HS-27A (cell line): ENCODE measurements at regions not wholly inside any gene's neighbourhood (a gene's known extent, or its start where the extent isn't known, plus 50 kb on each side); places are given as distances from the start of the nearest gene placed in this dataset.
"Not testable (repeated sequence)": the region's sequence is repeated elsewhere in the genome, so short reads cannot be mapped to it uniquely, and the experiment has no call there.

ENCODE experiments used
- DNase-seq: peaks from one replicate; pipeline ENCODE4 v3.0.0-alpha.2; 2012; ENCODE audit warnings: low read depth, missing footprints

DNA sequence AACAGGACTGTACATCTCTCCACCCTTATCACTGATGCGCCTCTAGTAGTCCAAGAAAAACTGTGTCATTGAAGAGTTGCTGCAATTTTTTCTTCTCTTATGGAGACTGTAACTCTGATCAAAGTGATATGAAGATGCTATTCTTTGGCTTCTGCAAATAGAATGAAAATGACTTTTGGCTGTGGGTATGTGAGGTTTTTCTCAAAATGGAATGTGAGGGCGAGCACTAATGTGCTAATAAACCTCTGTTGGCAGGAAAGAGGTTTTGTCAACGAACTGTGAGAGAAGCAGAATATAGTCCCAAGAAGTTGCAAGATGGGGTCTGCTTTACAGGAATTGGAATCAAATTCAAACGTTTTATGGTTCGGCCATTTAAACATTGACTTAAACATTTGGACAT lies 252.0 kb upstream of the GAS1 start:
- no peak for DNase-seq

DNA sequence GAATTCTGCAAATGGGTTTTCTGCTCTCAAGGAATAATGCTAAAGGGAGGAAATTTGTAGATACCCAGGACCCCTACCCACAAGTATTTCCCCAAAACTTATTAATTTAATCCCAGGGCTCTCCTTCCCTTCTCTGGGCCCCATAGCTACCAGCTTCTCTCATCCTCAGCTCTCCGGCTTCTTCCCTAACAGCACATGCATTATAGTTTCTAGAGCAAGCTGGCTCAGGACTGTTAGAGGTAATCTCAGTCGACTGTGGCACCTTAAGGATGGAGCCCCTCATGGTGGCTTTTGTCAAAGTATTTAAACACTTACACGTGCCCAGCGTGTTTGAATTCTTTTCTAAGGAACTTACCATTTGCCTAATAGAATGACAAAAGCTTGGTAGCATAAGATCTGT lies 252.5 kb upstream of the GAS1 start:
- DNase-seq, result no peak

DNA sequence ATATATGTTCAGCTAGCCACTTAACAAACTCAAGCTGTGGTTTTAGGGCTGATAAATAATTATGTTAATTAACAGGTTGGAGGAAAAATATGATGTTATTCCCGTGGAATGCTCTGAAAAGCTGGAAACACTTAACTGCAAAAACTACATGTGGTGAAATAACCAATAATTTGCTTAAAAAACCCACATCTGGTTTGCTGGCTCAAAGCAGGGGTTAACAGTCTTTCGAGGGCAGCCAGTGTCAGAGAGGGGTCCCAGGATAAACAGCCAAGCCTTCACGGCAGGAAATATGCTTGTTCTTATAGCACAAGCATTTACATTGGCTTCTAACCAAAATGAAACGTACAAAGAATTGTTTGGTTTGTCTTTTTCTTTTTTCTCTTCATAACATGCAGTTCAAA lies 254.0 kb upstream of the GAS1 start:
- no peak for DNase-seq

DNA sequence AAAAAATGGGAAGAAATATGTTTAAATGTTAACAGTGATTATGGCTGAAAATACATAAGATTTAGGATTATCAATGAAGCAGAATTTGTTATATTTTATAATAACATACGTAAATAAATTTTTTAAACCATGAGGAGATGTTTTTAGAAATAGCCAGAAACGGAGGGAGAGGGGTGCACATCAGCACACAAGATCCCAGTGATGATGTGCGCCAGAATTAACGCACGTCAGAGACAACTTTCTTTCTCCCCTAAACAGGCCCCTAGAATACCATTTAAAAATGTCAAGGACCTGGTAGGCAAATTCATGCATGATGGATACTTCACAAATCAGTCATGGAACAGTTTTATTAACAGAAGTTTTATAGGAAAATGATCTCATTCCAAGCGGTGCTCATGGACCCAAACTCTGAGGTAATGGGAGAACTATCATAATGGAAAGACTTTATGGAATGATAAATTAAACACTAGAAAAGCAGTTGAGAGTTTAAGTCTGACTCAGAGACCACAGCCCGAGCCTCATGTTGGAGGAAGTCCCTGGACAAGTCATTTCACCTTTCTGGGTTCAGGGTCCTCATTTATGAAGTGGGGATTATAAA lies 258.9 kb upstream of the GAS1 start:
- DNase-seq, result peak; percentile 14

DNA sequence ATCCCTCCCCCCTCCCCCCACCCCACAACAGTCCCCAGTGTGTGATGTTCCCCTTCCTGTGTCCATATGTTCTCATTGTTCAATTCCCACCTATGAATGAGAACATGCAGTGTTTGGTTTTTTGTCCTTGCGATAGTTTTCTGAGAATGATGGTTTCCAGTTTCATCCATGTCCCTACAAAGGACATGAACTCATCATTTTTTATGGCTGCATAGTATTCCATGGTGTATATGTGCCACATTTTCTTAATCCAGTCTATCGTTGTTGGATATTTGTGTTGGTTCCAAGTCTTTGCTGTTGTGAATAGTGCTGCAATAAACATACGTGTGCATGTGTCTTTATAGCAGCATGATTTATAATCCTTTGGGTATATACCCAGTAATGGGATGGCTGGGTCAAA lies 263.4 kb upstream of the GAS1 start:
- DNase-seq, result not testable (repeated sequence)

DNA sequence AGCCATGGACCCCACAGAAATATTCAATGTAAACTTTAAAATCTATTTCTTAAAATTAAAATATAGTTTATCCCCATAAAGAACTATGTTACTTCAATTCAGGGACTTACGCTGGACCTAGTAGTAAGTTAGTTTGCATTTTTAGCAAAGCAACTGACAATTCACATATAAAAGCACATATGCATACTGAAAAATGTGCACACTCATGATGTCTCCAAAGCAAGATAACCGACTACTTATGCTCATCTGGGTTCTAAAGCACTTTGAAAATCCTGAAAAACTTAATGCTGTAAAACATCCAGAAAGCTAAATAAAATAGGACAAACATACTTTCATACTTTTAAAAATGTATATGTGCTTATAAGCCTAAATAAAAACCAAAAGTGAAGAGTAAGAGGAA lies 264.4 kb upstream of the GAS1 start:
- DNase-seq, result no peak

DNA sequence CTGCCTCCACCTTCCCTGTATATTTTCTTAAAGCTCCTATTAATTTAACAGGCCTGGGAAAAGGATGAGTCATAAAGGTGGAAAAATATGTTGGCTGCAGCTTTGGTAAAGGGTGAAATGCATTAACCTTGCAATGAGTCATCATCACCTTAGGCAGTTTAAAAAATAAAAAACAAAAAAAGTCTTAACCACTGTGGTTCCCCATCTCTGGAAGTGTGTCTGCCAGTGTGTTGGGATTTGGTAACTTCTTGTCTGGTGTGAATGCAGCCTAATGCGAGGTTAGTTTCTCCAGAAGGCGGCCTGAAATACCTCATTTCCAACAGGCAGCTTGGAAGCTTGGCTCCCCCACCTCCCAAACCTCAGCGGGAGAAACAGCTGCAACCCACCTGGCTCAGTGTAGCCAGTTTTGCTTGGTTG lies 265.3 kb upstream of the GAS1 start:
- no peak for DNase-seq

DNA sequence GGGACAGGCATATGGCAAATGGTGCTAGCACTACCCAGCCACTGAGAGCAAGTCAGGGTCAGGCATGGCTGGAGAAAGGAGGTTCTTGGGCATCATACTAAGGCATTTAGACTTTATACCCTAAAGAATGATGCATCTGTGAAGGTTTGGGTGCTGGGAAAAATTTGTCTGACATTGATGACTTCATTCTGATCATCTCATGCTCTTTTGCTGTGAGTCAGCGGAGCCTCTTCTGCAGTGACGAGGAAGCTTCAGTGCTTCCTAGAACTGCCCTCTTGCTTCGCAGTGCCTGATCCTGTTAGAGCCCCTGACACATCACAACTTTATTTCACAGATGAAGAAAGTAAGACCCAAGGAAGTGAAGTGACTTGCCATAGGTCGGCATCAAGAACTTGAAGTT lies 266.6 kb upstream of the GAS1 start:
- DNase-seq, result no peak

DNA sequence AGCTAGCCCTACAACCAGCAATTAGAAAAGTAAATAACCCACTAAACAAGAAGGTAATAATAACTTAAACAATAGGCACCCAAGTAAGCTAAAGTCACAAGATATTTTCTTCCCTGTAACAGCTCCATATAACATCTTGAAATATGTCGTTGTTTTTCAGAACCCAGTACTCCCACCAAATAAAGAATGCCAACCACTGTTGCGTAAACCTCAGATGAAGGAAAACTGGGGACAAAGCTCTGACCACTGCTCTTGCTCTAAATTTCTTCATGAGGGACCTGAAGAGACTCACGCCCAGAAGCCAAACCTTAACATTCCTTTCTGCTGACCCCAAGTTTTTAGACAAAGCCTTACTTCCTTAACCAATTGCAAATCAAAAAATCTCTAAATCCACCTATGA lies 267.7 kb upstream of the GAS1 start:
- no peak for DNase-seq

DNA sequence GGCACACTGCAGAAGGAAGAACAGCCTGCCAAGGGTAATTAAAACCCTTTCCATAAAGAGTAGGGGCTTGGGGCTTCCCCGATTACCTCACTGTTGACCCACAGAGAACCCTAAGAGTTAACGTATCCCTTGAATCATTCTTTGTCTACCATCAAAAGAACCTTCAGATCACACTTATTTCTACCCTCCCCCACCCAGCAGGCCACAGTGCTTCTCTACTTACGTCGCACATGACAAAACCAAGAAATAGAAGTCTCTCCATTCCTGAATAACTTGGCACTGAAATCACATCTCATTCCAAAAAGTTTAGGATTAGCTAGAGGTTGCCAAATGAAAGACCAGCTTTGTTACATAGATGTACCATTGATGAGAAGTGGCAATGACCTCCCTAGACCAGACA lies 268.7 kb upstream of the GAS1 start:
- DNase-seq, result no peak

DNA sequence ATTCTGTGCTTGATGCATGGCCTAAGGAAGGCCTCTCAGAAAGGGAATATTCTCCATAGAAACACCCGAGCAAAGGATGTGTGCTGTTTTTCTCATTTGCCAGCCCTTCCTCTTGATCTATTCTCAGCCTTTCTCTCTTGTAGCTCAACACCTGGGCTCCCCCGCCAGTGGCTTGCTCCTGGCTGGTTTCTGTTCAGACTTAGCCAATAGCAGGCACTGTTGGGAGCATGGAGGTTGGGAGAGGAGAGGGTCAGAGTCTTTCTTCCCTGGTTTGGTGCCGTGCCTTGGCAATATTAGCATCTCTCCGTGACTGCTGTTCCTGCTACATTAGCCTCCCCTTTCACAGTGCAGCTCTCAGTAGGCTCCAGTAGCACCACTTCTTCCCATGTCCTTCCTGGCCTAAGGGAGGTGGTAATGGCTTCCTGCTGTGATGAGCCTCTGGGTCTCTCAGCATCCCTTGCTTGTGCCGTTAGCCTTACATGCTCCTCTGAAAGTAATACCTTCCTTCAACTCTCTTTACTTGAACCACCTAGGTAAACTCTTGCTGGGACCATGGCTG lies 269.7 kb upstream of the GAS1 start:
- DNase-seq, result no peak

DNA sequence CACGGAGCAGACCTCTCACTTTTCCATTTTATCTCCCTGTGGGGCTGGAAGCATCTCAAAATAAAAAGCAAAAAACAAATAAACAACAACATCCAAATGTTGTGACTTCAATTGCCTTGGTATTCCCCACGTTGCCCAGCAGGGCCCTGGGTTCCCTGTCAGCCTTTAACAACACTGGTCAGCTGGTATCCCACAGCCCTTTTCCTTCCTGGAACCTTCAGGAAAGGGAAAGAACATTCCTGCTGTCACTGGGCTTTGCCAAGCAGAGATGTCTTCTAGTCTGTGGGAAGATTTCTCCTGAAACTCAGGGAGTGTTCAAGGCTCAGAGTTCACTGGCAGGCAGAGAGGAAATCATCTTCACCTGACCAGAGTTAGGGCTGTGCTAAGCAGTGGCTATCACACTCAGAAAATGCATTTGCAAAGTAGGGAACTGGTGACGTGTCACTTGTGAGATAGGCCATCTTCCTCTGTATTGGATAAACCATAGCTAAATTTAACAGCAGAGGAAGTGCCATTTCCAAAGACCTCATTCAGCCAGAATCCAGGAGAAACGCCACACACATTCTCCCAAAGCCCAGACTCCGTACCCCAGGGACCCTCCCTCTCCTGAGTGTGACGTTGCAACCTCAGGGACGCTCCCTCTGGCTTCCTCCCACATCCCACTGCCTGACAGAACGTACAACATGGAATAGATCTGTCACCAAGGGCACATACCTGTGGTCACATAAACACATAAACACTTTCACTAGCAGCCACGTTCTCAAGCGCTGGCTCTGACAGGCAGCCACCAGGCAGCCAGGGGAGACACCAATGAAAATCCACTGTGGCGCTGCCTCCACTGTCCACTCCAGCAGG lies 274.0 kb upstream of the DAPK1 start:
- no peak for DNase-seq

DNA sequence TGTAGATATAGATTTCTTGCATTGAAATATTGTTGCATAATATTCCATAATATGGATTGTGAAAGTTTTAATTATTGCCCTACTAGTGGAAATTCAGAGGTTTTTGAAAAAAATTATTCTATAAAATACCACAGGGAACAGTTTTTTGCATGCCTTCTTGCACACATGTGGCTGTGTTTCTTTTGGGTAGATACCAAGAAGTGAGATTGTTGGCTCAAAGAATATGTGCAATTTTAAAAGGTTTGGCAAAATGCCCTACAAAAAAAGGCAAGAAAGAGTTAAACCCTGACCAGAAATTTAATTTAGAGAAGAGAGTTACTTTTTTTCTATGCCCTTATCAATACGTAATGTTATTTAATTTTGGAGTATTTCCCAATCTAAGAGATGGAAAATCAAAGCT lies 270.8 kb upstream of the DAPK1 start:
- DNase-seq, result no peak

DNA sequence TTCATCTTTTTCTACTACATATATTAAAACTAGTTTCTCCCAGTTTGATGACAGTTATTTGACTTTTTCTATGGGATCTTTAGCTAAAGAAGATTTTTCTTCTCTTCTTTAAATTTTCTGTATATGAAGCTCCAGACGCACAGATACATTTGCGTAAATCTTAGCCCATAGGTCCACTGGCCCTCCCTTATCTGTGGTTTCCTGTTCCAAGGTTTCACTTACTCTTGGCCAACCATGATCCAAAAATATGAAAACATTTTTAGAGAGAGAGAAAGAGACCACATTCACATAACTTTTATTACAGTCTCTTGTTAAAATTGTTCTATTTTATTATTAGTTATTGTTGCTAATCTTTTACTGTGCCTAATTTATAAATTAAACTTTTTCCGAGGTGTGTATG lies 270.2 kb upstream of the DAPK1 start:
- DNase-seq, result no peak

DNA sequence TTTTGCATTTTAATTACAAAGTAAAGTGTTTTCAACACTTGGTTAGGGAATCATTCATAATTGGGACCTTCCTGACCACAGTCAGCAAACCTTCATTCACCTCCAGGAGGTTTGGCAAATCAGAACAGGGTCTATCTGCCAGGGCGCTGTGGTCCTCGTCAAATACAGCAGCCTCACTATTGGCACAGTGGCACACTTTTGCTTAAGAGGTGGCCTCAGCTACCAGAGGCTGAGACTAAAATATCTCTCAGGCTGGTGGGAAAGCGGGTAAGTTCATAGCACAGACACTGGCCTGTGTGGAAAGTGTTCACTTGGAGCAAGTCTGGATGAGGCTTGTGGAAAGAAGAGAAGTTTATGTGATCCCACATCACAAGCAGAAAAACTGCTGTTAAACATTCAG lies 268.6 kb upstream of the DAPK1 start:
- DNase-seq, result no peak

DNA sequence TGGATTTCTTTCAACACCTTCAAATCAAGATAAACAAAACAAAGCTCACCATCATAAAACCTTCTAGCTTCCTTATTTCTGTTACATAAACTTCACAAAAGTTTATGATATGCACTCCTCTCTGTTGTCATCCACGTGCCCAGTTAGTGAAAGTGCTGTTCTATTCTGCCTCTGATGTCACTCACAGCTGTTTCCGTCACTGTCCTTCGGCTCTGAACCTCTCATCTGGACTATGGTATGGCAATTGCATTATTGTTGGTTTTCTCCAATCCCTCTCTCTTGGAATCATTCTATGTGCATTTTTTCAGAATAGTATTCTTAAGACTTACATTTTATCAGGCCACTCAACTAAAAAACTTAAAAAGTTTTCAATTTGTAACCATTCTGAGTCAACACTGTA lies 264.2 kb upstream of the DAPK1 start:
- no peak for DNase-seq

DNA sequence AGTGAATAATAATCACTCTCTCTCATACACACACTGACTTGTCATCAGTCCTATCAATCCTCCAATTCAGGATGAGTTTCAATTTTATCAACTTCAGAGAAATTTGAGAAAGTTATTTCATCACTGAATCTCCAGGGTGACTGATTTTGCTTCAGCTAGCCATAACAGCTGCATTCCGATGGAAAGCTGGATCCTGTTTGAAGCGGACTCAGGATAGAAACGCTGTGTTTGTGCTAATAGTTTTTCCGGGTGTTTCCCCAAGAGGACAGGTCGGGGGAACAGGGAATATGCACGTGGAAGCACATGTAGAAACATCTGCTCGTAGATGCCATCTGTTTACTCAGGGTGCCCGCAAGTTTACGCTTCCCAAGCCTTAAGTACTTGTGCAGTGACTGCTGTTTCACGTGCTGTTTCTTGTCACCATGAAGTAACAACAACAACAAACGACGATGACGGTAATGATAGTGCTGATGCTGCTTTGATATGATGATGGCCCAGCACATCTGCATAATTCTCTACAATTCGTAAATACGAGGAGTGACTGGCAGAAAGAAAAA lies 263.7 kb upstream of the DAPK1 start:
- DNase-seq, result no peak

DNA sequence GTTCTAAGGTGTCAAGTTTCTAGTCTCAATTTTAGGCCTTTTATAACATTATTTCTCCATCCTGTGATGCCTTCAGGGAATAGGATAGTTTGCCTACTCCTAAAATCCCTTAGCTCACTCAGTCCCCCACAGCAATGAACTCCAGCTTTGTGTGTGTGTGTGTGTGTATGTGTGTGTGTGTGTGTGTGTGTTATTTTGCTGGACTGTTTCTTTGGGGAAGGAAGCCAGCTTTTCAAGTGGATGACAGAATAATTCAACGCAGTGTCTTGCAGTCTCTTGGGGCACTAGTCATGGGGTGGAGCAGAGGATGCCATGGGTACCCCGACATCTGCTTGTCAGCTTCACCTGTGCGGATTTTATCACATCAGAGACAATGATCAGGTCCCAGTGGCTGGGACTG lies 262.8 kb upstream of the DAPK1 start:
- no peak for DNase-seq

DNA sequence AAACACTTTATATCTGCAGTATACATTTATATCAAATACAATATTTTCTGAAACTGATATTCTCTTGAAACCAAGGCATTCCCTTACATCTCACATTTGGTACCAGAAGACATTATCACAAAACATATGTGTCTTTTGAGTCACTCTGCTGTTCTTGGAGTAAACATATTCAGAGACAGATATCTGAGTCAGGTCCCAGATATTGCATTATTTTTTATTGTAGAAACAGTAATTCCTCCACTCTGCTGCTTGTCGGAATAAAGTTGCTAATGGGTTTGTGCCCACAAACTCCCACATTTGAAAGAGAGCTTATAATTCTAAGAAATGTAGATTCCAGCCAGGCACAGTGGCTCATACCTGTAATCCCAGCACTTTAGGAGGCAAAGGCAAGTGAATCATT lies 261.1 kb upstream of the DAPK1 start:
- DNase-seq, result no peak

DNA sequence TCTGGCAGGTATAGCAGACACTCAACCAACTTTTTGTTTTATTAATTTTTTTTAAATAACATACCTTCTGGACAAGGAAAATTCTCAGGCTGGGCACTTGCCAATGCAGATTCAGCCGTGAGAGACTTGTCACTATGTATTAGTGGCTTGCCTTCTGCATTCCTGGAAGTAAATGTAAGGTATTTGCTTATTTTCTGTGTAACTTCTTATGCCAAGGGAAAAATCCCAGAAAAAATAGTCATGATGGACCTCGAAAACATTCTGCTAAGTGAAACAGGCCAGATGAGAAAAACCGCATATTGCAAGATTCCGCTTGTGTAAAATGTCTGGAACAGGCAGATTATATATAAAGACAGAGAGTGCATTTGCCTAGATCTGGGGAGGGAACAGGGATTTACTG lies 260.3 kb upstream of the DAPK1 start:
- no peak for DNase-seq

DNA sequence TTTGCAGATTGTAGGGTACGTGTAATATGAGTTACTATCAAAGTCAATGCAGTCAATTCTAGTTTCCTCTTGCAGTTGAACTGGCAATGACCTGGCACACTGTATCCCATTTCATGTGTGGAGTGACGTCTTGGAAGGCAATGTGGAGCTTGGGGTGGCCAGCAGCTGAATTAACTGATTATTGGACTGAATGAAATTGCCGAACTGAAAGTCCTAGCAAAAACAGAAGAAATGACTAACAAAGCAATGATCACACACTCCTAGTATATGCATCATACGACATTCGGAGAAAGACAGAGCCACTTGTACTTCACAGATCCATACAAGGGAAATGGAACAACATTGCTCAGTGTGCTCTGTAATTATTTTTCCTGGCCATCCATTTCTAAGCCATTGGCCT lies 259.1 kb upstream of the DAPK1 start:
- DNase-seq, result no peak

DNA sequence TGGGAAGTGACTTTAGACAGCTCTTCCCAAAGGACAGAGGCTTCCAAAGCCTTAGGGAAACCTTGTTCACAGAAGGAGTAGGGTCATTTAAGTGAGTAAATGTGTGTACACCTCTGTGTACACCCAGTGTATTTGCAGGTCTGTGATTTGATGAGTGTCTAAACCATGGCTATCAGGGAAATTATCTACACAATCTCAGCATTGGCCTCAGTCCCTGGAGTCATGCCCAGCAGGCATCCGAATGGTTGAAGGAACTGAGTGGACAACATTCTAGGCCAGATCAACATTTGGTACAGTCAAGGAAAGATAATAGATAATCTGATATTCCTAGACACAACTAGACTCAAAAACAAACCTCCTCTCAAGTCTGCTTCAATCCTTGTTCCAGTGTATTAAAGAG lies 258.4 kb upstream of the DAPK1 start:
- no peak for DNase-seq

DNA sequence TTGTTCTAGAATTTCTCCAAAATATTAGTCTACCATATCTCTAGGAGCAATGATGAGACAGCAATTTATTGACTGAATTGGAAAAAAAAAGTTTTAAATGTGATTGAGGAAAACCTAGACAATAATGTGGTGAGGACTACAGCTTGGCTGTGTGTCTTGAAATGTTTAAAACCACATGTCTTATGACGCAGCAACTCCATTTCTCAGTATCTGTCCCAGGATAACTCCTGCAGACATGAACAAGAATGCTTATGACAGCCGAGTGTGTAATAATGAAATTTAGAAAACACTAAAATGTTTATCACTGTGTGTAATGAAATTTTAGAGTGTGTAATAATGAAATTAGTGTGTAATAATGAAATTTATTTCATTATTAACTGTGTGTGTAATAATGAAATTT lies 254.1 kb upstream of the DAPK1 start:
- no peak for DNase-seq
